GM10248 (cell line): ENCODE measurements at regions not wholly inside any gene's neighbourhood (a gene's known extent, or its start where the extent isn't known, plus 50 kb on each side); places are given as distances from the start of the nearest gene placed in this dataset.
"Not testable (repeated sequence)": the region's sequence is repeated elsewhere in the genome, so short reads cannot be mapped to it uniquely, and the experiment has no call there.

Experiments
- CTCF ChIA-PET: fragments of 300-600 bp; sonication (Branson Sonifier 250); formaldehyde crosslinking; extraction: SDS; loops from one replicate; lab custom pipeline; 2021; ENCODE audit warnings: antibody characterized with exemption; lab: Yijun Ruan, JAX
- POLR2A ChIA-PET: fragments of 350-650 bp; sonication (Branson Sonifier 250); formaldehyde crosslinking; extraction: SDS; loops from one replicate; lab custom pipeline; 2020; ENCODE audit warnings: antibody characterized with exemption; lab: Yijun Ruan, JAX
- DNase-seq: peaks from one replicate; pipeline ENCODE4 v3.0.0; 2012; ENCODE audit errors: extremely low spot score
- CTCF ChIP-seq: IDR thresholded peaks from 2 replicates; pipeline ENCODE4 v1.5.1; 2012; ENCODE audit warnings: mild to moderate bottlenecking, low read depth; ENCODE audit errors: extremely low read depth, missing control alignments, control extremely low read depth

DNA sequence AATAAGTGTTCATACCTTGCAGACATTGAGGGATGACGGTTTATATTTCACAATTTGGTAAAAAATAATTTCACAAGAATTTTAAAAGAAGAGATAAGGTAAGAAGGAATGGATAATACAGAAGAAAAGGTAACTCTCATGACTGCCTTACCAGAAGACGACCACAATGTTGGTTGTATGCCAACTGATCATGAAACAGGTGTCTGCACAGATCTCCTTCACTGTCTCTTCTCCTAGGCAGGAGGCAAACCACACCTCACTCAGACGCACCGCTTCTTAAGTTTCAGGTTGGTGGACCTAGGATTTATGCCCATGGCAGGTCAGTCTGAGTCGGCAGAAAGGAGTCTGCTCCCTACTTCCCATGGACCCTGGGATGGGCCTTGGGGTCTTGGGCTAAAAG is 177.2 kb downstream of the VSIG4 start:
- TF ChIP-seq CTCF: no peak
- POLR2A ChIA-PET: no interaction called here
- CTCF ChIA-PET: no interaction called here
- no peak for DNase-seq

DNA sequence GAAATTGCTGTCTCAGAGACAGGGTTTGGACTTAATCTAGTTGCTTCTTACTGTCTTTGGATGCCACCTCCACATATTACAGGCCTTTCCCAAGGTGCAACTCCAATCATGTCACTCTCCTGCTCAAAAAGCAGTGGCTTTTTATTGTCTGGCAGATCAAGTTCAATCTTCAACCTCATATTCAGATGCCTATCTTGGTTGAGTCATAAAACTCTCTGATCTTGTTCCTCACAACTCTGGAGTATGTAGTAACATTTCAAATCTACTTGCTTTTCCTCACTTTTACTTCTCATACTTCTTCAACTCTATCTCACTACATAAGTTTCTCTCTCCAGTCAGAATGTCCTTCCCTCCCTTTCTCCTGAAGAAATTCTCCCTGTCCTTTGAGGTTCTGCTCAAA is 180.6 kb downstream of the VSIG4 start:
- no peak for DNase-seq
- ChIA-PET POLR2A (no interaction called here), CTCF (no interaction called here)
- no peak for TF ChIP-seq CTCF

DNA sequence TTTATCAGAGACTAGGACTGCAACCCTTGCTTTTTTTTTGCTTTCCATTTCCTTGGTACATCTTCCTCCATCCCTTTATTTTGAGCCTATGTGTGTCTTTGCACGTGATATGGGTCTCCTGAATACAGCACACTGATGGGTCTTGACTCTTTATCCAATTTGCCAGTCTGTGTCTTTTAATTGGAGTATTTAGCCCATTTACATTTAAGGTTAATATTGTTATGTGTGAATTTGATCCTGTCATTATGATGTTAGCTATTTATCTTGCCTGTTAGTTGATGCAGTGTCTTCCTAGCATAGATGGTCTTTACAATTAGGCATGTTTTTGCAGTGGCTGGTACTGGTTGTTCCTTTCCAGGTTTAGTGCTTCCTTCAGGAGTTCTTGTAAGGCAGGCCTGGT is 185.4 kb downstream of the VSIG4 start:
- POLR2A ChIA-PET, DNase-seq: not testable (repeated sequence)
- CTCF ChIA-PET: interaction anchor here (1.2 kb wide), 1 partner anchor 25 kb away, joined by 3 read pairs; no protein-coding TSS in a partner anchor

DNA sequence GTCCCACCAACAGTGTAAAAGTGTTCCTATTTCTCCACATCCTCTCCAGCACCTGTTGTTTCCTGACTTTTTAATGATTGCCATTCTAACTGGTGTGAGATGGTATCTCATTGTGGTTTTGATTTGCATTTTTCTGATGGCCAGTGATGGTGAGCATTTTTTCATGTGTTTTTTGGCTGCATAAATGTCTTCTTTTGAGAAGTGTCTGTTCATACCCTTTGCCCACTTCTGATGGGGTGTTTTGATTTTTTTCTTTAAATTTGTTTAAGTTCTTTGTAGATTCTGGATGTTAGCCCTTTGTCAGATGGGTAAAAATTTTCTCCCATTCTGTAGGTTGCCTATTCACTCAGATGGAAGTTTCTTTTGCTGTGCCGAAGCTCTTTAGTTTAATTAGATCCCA is 183.9 kb downstream of the MSN start:
- POLR2A ChIA-PET, DNase-seq, CTCF ChIA-PET: not testable (repeated sequence)

- DNase-seq, POLR2A ChIA-PET: not testable (repeated sequence)
- CTCF ChIA-PET: interaction anchor here (1.0 kb wide), 1 partner anchor 11 kb away, joined by 3 read pairs; no protein-coding TSS in a partner anchor
Measured at GRCh38 chrX:65850821-65851220, 183.4 kb downstream of the MSN start.

DNA sequence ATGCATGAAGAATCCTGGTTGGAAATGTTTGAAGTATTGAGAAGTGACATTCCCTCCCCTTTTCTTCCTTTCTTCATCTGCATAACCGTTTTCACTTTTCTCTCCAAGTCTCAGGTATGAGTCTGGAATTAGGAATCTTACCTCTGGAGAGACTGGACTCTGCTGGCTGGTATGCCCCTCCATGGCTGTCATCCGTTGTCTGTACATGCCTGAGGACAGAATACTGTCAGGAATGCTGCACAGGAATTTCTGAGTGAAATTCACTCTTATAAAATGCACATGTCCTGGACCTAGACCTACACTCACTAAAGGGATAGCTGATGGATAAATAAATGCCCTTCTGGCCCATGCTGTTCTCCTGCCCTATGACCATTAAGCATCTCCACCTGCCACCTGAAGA is 179.5 kb downstream of the MSN start:
- ChIA-PET POLR2A (no interaction called here), CTCF (no interaction called here)
- no peak for TF ChIP-seq CTCF
- no peak for DNase-seq

- no peak for DNase-seq
- TF ChIP-seq CTCF: no peak
- POLR2A ChIA-PET: no interaction called here
- CTCF ChIA-PET: no interaction called here
Measured at GRCh38 chrX:65841263-65841662, 173.8 kb downstream of the MSN start.

DNA sequence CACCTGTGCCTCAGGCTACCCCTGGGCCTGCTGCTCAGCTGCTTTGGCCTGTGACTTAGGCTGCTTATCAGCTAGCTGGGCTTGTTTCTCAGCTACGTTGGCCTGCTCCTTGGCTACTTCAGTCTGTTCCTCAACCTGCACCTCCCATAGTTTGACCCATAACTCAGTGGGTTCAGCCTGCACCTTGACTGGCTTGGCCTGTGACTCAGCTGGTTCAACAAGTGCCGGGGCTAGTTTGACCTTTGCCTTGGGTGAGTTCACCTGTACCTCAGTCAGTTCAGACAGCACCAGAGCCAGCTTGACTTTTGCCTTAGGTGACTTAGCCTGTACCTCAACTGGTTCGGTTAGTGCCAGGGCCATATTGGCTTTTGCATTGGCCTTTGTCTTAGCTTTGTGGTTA is 171.2 kb downstream of the MSN start:
- ChIA-PET POLR2A (no interaction called here), CTCF (interaction anchor here (0.8 to 1.3 kb wide), 2 partner anchors 12 to 891 kb away, joined by 3 read pairs; no protein-coding TSS in a partner anchor)
- TF ChIP-seq CTCF: no peak
- DNase-seq: no peak
